Uterus (tissue), 3 donors: ENCODE measurements at regions not wholly inside any gene's neighbourhood (a gene's known extent, or its start where the extent isn't known, plus 50 kb on each side); places are given as distances from the start of the nearest gene placed in this dataset.

Experiments
- DNase-seq, 2 donors: peaks; one replicate each; pipeline ENCODE4 v3.0.0-alpha.2; 2019 to 2020
- H3K27ac ChIP-seq, 2 donors: fragments of 200-600 bp; sonication (generic); 1 replicate in 1 of 2; 2 replicates in 1 of 2; pipeline ENCODE4 v1.5.1; 2016 to 2018
- H3K27me3 ChIP-seq, 2 donors: fragments of 200-600 bp; sonication (generic); one replicate each; pipeline ENCODE4 v1.5.1; 2018 to 2019; ENCODE audit warnings: control low read depth in 1 of 2
- H3K36me3 ChIP-seq, 2 donors: fragments of 200-600 bp; sonication (generic); one replicate each; pipeline ENCODE4 v1.5.1; 2019; ENCODE audit warnings: control low read depth in 1 of 2
- H3K4me1 ChIP-seq, 2 donors: fragments of 200-600 bp; sonication (generic); one replicate each; pipeline ENCODE4 v1.5.1; 2018 to 2019; ENCODE audit warnings: control low read depth in 1 of 2
- H3K4me3 ChIP-seq, 2 donors: fragments of 200-600 bp; sonication (generic); 1 replicate in 1 of 2; 2 replicates in 1 of 2; pipeline ENCODE4 v1.5.1; 2018 to 2019; ENCODE audit warnings: mild to moderate bottlenecking in 1 of 2
- H3K9me3 ChIP-seq, 2 donors: fragments of 200-600 bp; sonication (generic); one replicate each; pipeline ENCODE4 v1.5.1; 2019; ENCODE audit warnings: control low read depth in 1 of 2
- POLR2A ChIP-seq, 2 donors: fragments of 450-650 bp; IDR thresholded peaks; one replicate each; pipeline ENCODE4 v1.6.1; 2016; ENCODE audit warnings: antibody characterized with exemption in 2 of 2, mild to moderate bottlenecking in 1 of 2, moderate library complexity in 1 of 2
- intact Hi-C: fragments of 100-400 bp; cut with DNase I; formaldehyde crosslinking; loops from one replicate; pipeline ENCODE4 v1.15.1; 2023; ENCODE audit warnings: low total_unique reads
- TF ChIP-seq, protein P1 (sequence below), 4 experiments: fragments of 200-600 bp in 2 of 4; fragments of 450-650 bp in 2 of 4; sonication (generic) in 2 of 4; IDR thresholded peaks; one replicate each; pipeline ENCODE4 v1.5.1; 2016 to 2019; ENCODE audit warnings: antibody characterized with exemption in 4 of 4, mild to moderate bottlenecking in 2 of 4, moderate library complexity in 1 of 4
- donor health status: DM: yes; HTN: yes; CAD: no.

DNA sequence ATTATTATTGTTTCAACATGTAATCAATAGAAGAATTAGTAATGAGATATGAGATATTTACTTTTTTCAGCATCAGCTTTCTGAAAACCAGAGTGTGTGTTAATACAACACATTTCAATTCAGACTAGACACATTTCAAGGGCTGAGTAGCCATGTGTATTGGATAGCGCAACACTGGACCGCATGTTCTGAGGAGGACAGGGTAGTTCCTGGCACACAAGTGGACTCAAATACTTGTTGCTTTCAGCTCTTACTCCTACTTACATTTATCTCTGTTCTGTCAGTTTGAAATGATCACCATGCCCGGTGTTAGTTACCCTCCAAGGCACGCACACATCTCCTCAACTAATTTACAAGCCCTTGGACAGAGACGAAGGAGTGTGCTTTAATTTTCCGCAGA is 126.6 kb downstream of the SLC24A2 start:
- H3K27me3 ChIP-seq: no peaks in the 10 kb centered on the region
- no peak overlapping the region for H3K4me3 ChIP-seq
- TF ChIP-seq POLR2A (IDR thresholded peaks at IDR 0.05): no peak
- TF ChIP-seq, protein P1, sequence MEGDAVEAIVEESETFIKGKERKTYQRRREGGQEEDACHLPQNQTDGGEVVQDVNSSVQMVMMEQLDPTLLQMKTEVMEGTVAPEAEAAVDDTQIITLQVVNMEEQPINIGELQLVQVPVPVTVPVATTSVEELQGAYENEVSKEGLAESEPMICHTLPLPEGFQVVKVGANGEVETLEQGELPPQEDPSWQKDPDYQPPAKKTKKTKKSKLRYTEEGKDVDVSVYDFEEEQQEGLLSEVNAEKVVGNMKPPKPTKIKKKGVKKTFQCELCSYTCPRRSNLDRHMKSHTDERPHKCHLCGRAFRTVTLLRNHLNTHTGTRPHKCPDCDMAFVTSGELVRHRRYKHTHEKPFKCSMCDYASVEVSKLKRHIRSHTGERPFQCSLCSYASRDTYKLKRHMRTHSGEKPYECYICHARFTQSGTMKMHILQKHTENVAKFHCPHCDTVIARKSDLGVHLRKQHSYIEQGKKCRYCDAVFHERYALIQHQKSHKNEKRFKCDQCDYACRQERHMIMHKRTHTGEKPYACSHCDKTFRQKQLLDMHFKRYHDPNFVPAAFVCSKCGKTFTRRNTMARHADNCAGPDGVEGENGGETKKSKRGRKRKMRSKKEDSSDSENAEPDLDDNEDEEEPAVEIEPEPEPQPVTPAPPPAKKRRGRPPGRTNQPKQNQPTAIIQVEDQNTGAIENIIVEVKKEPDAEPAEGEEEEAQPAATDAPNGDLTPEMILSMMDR (IDR thresholded peaks at IDR 0.05): no peak
- no peaks in the 10 kb centered on the region for H3K4me1 ChIP-seq
- no peak for DNase-seq
- intact Hi-C loops: no loop called here
- H3K9me3 ChIP-seq: no peaks in the 10 kb centered on the region
- H3K36me3 ChIP-seq: no peaks in the 10 kb centered on the region
- peak overlapping the region in 1 of 2 donors; percentile 43 for H3K27ac ChIP-seq

GRCh38 chr9:19660019-19660418 is 128.8 kb downstream of the SLC24A2 start:
- intact Hi-C loops: no loop called here
- H3K9me3 ChIP-seq: no peaks in the 10 kb centered on the region
- DNase-seq: no peak
- TF ChIP-seq, protein P1 (IDR thresholded peaks at IDR 0.05): no peak
- no peak for TF ChIP-seq POLR2A (IDR thresholded peaks at IDR 0.05)
- no peaks in the 10 kb centered on the region for H3K36me3 ChIP-seq
- H3K27me3 ChIP-seq: no peaks in the 10 kb centered on the region
- no peak overlapping the region for H3K4me3 ChIP-seq
- H3K27ac ChIP-seq: peak overlapping the region in 1 of 2 donors; percentile 61
- no peaks in the 10 kb centered on the region for H3K4me1 ChIP-seq

DNA sequence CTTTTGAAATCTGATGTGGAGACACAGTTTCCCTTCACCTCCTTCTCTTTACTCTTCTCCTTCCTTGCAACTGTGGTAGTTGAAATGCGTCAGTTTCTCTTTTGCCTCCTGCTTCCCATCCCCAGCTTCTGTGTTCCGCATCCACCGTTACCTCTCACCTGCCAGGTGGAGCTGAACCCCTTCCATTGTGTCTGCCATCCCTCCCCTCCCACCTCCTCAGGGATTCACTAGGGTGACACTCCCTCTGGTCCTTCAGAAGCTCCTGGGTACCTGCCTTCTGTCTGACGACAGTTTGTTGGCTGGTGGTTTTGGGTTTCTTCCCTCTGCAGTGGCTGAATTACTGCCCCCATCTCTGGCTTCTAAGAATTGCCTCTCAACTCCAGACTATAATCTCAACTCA is 132.1 kb downstream of the SLC24A2 start:
- intact Hi-C loops: no loop called here
- Histone ChIP-seq H3K27me3 (no peaks in the 10 kb centered on the region), H3K4me3 (no peak overlapping the region), H3K9me3 (no peaks in the 10 kb centered on the region), H3K27ac (no peak overlapping the region), H3K4me1 (no peaks in the 10 kb centered on the region), H3K36me3 (no peaks in the 10 kb centered on the region)
- no peak for DNase-seq
- TF ChIP-seq POLR2A (IDR thresholded peaks at IDR 0.05): no peak
- TF ChIP-seq, protein P1 (IDR thresholded peaks at IDR 0.05): no peak

GRCh38 chr9:19651681-19652080 is 137.2 kb downstream of the SLC24A2 start:
- no peak for TF ChIP-seq POLR2A (IDR thresholded peaks at IDR 0.05)
- TF ChIP-seq, protein P1 (IDR thresholded peaks at IDR 0.05): no peak
- intact Hi-C loops: no loop called here
- Histone ChIP-seq H3K4me3 (no peak overlapping the region), H3K27me3 (no peaks in the 10 kb centered on the region), H3K9me3 (no peaks in the 10 kb centered on the region), H3K36me3 (no peaks in the 10 kb centered on the region), H3K4me1 (no peaks in the 10 kb centered on the region), H3K27ac (no peak overlapping the region)
- no peak for DNase-seq

DNA sequence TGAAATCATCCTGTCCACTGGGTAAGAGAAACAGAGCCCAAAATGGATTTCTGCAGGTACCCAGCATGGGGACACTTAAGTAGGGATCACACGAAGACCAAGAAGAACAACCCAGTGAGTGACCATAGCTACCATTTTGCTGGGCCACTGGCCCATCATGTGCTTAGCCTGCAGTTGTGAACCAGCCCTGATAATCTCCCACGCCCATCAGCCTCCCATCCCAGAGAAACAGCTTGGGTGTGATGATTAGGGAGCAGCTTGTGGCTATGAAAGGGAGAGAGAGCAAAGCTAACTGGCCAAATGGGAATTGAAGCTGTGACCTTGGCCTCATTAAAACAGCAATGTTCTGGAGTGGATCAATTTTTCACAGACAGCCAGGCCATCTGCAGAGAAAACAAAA is 138.5 kb downstream of the SLC24A2 start:
- no peak for TF ChIP-seq POLR2A (IDR thresholded peaks at IDR 0.05)
- TF ChIP-seq, protein P1 (IDR thresholded peaks at IDR 0.05): no peak
- no peak for DNase-seq
- no peaks in the 10 kb centered on the region for H3K9me3 ChIP-seq

More for the DNA sequence above, 138.5 kb downstream of the SLC24A2 start:
- intact Hi-C loops: no loop called here
- Histone ChIP-seq H3K36me3 (no peaks in the 10 kb centered on the region), H3K27me3 (no peaks in the 10 kb centered on the region), H3K4me1 (no peaks in the 10 kb centered on the region), H3K27ac (no peak overlapping the region), H3K4me3 (no peak overlapping the region)
